Fibroblast of lung (primary cell): ENCODE measurements at regions not wholly inside any gene's neighbourhood (a gene's known extent, or its start where the extent isn't known, plus 50 kb on each side); places are given as distances from the start of the nearest gene placed in this dataset.

Source experiments
- DNase-seq, 2 donors: peaks; one replicate each; pipeline versions ENCODE4 v3.0.0 to v3.0.0-alpha.2; 2010; ENCODE audit warnings: low read depth in 2 of 2
- H2AFZ ChIP-seq: 2 replicates; pipeline ENCODE4 v1.5.1; 2012; ENCODE audit warnings: low read length, control low read depth, inconsistent platforms
- H3K27ac ChIP-seq: 2 replicates; pipeline ENCODE4 v1.5.1; 2011; ENCODE audit warnings: low read length, control low read depth; ENCODE audit not compliant: insufficient read depth
- H3K27me3 ChIP-seq: 2 replicates; pipeline ENCODE4 v1.5.1; 2011; ENCODE audit warnings: mild to moderate bottlenecking, low read length; ENCODE audit not compliant: control insufficient read depth, insufficient read depth
- H3K36me3 ChIP-seq: 2 replicates; pipeline ENCODE4 v1.5.1; 2011; ENCODE audit warnings: low read length; ENCODE audit not compliant: control insufficient read depth, insufficient read depth
- H3K4me1 ChIP-seq: 2 replicates; pipeline ENCODE4 v1.5.1; 2011; ENCODE audit warnings: low read length; ENCODE audit not compliant: control insufficient read depth, insufficient read depth; ENCODE audit errors: extremely low read depth
- H3K4me2 ChIP-seq: 2 replicates; pipeline ENCODE4 v1.5.1; 2011; ENCODE audit warnings: low read length, control low read depth; ENCODE audit not compliant: insufficient read depth; ENCODE audit errors: extremely low read depth
- H3K4me3 ChIP-seq, 4 experiments: fragments of 200-600 bp in 1 of 4; sonication (generic) in 1 of 4; replicated peaks in 1 of 4; 2 replicates each; pipeline ENCODE4 v1.5.1; 2011 to 2016; ENCODE audit warnings: low read length in 4 of 4, low read depth in 3 of 4, mild to moderate bottlenecking in 3 of 4, control low read depth in 2 of 4, inconsistent platforms in 1 of 4, mixed read lengths in 1 of 4; ENCODE audit not compliant: insufficient read depth in 1 of 4; ENCODE audit errors: control extremely low read depth in 1 of 4
- H3K79me2 ChIP-seq: 2 replicates; pipeline ENCODE4 v1.5.1; 2012; ENCODE audit warnings: mild to moderate bottlenecking, low read length, inconsistent platforms; ENCODE audit not compliant: control insufficient read depth, insufficient read depth
- H3K9ac ChIP-seq: 2 replicates; pipeline ENCODE4 v1.5.1; 2011; ENCODE audit warnings: mild to moderate bottlenecking, low read length, control low read depth; ENCODE audit not compliant: insufficient read depth
- H3K9me3 ChIP-seq: 2 replicates; pipeline ENCODE4 v1.5.1; 2012; ENCODE audit warnings: low read depth, low read length; ENCODE audit not compliant: control insufficient read depth, insufficient read depth
- H4K20me1 ChIP-seq: 2 replicates; pipeline ENCODE4 v1.5.1; 2011; ENCODE audit warnings: low read length; ENCODE audit not compliant: control insufficient read depth, insufficient read depth; ENCODE audit errors: extremely low read depth
- EZH2 ChIP-seq: IDR thresholded peaks from 2 replicates; pipeline ENCODE4 v1.5.1; 2012; ENCODE audit warnings: low read length, control low read depth, mild to moderate bottlenecking; ENCODE audit errors: missing control alignments
- TF ChIP-seq, protein P1 (sequence below), 2 donors: IDR thresholded peaks in 1 of 2; conservative IDR thresholded peaks in 1 of 2; 1 replicate in 1 of 2; 2 replicates in 1 of 2; pipeline ENCODE4 v1.5.1; 2011 to 2012; ENCODE audit warnings: low read length in 2 of 2, control low read depth in 1 of 2, inconsistent platforms in 1 of 2, low read depth in 1 of 2, mild to moderate bottlenecking in 1 of 2

DNA sequence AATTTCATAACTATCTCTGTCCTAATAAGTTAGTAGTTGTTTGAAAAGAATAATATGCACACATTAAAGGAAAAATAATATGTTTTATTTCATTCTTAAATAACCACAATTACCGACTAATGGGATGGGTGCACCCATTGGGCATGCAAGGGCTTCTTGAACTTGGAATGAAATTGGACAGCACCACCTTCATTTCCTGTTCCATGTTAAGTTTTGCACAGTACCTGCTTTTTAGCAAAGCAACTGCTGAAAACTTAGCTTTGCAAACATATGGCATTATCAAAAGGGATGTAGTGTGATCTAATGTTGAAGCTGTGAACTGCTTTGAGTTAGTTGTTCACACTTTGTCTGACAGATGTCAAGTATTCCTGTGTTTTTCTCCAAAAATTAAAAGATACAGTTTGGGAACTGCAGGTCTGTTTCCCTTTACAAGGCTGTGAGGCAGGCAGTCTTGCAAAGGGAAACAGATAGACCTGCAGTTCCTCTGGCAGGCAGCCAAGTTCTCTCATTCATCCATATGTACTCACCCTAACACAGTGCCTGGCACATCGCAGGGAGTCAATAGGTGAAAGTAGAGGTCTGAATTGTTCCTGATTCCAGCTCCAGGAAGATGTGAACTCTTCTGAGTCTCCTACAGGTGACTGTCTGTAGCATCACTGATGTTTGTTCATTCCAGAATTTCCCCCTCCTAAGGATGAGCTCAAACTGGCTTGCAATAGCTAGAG is 64.3 kb upstream of the GOLGA8B start:
- no peak for TF ChIP-seq EZH2
- TF ChIP-seq, protein P1, sequence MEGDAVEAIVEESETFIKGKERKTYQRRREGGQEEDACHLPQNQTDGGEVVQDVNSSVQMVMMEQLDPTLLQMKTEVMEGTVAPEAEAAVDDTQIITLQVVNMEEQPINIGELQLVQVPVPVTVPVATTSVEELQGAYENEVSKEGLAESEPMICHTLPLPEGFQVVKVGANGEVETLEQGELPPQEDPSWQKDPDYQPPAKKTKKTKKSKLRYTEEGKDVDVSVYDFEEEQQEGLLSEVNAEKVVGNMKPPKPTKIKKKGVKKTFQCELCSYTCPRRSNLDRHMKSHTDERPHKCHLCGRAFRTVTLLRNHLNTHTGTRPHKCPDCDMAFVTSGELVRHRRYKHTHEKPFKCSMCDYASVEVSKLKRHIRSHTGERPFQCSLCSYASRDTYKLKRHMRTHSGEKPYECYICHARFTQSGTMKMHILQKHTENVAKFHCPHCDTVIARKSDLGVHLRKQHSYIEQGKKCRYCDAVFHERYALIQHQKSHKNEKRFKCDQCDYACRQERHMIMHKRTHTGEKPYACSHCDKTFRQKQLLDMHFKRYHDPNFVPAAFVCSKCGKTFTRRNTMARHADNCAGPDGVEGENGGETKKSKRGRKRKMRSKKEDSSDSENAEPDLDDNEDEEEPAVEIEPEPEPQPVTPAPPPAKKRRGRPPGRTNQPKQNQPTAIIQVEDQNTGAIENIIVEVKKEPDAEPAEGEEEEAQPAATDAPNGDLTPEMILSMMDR (conservative IDR thresholded peaks at IDR 0.05 in 1 of 2, IDR thresholded peaks at IDR 0.05 in 1 of 2; ENCODE audit: low read depth in 1 of 2, low read length in 2 of 2), result no peak
- Histone ChIP-seq H3K27ac (no peak overlapping the region), H3K9ac (no peak overlapping the region), H3K36me3 (no peaks in the 10 kb centered on the region), H3K27me3 (no peaks in the 10 kb centered on the region), H3K4me2 (no peak overlapping the region), H3K9me3 (no peaks in the 10 kb centered on the region), H2AFZ (no peak overlapping the region), H3K4me1 (peaks cover 3% of the 10 kb centered on the region), H3K4me3 (no peak overlapping the region), H4K20me1 (no peaks in the 10 kb centered on the region), H3K79me2 (no peaks in the 10 kb centered on the region)
- DNase-seq, result no peak

DNA sequence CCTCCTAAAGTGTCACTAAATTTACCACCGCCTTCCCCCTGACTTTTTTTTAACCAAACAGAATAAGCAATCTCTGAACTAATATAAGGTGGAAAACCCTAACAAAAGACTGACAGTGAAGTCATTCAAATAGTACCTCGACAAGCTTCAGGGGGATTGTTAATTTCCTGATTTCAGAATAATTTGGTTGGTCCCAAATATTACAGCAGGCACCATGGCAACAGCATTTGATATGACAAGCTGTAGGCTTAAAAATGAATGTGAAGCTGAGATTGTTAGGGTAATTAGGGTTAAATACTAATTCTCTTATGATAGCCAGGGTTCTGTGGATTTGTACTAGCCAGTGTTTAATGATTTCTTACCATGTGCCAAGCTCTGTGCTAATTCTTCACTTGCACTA is 63.5 kb upstream of the GOLGA8B start:
- H4K20me1 ChIP-seq, result no peaks in the 10 kb centered on the region
- TF ChIP-seq EZH2, result no peak
- TF ChIP-seq, protein P1 (conservative IDR thresholded peaks at IDR 0.05 in 1 of 2, IDR thresholded peaks at IDR 0.05 in 1 of 2; ENCODE audit: low read depth in 1 of 2, low read length in 2 of 2), result no peak
- H3K4me3 ChIP-seq, result no peak overlapping the region
- H3K27ac ChIP-seq, result no peak overlapping the region
- H2AFZ ChIP-seq, result no peak overlapping the region
- H3K79me2 ChIP-seq, result no peaks in the 10 kb centered on the region
- no peak overlapping the region for H3K4me2 ChIP-seq
- no peaks in the 10 kb centered on the region for H3K36me3 ChIP-seq
- H3K27me3 ChIP-seq, result no peaks in the 10 kb centered on the region
- no peak for DNase-seq
- H3K9ac ChIP-seq, result no peak overlapping the region
- peaks cover 3% of the 10 kb centered on the region for H3K4me1 ChIP-seq
- H3K9me3 ChIP-seq, result no peaks in the 10 kb centered on the region

DNA sequence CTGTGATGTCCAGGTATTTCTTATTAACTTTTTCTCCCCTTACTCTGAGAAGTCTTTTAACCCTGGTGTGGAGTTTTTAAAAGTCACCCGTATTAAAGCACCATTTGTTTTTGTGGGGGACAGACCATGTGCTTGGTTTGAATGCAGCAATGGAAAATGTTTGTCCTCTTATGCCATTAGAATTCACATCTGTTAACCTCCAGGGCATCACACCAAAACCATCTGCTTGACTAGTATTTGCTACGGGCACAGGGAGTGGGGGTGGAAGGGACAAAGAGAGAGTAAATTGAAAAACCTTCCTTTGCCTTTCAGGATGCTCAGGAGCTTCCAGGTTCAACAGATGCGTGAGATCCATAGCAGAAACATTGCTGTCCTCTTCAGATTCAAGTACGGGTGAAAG is 61.4 kb upstream of the GOLGA8B start:
- TF ChIP-seq, protein P1 (conservative IDR thresholded peaks at IDR 0.05 in 1 of 2, IDR thresholded peaks at IDR 0.05 in 1 of 2; ENCODE audit: low read depth in 1 of 2, low read length in 2 of 2), result no peak
- no peak for TF ChIP-seq EZH2
- Histone ChIP-seq H3K4me2 (no peak overlapping the region), H3K27ac (no peak overlapping the region), H2AFZ (no peak overlapping the region), H3K4me3 (no peak overlapping the region), H3K79me2 (no peaks in the 10 kb centered on the region), H3K9me3 (no peaks in the 10 kb centered on the region), H3K9ac (no peak overlapping the region), H3K36me3 (no peaks in the 10 kb centered on the region), H3K27me3 (no peaks in the 10 kb centered on the region), H4K20me1 (no peaks in the 10 kb centered on the region), H3K4me1 (peaks cover under 1% of the 10 kb centered on the region)
- DNase-seq, result no peak
